Mesothelial cell of epicardium (in vitro differentiated cells): ENCODE measurements at regions not wholly inside any gene's neighbourhood (a gene's known extent, or its start where the extent isn't known, plus 50 kb on each side); places are given as distances from the start of the nearest gene placed in this dataset.
"Not testable (repeated sequence)": the region's sequence is repeated elsewhere in the genome, so short reads cannot be mapped to it uniquely, and the experiment has no call there.

Experiments used
- DNase-seq, 2 experiments: peaks; one replicate each; pipeline ENCODE4 v3.0.0; 2021; ENCODE audit warnings: low spot score in 2 of 2; ENCODE audit not compliant: unreplicated experiment in 2 of 2
- H3K27ac Mint-ChIP-seq: 2 replicates; pipeline ENCODE4 v1.8.0; 2021; ENCODE audit warnings: mixed read lengths
- H3K27me3 Mint-ChIP-seq: 2 replicates; pipeline ENCODE4 v1.8.0; 2021; ENCODE audit warnings: low read depth, mixed read lengths
- H3K36me3 Mint-ChIP-seq: 2 replicates; pipeline ENCODE4 v1.8.0; 2021; ENCODE audit warnings: mixed read lengths
- H3K4me1 Mint-ChIP-seq: 2 replicates; pipeline ENCODE4 v1.8.0; 2021; ENCODE audit warnings: mixed read lengths
- H3K4me3 Mint-ChIP-seq: 2 replicates; pipeline ENCODE4 v1.8.0; 2021; ENCODE audit warnings: mild to moderate bottlenecking, moderate library complexity, mixed read lengths
- H3K9me3 Mint-ChIP-seq: 2 replicates; pipeline ENCODE4 v1.8.0; 2021; ENCODE audit warnings: mixed read lengths
- CTCF ChIP-seq: fragments of 200-600 bp; sonication (generic); IDR thresholded peaks from one replicate; pipeline ENCODE4 v1.5.0; 2021; ENCODE audit warnings: antibody characterized with exemption; ENCODE audit not compliant: unreplicated experiment

GRCh38 chr1:38657207-38657840 is 202.2 kb downstream of the RRAGC start:
- Mint-ChIP-seq H3K36me3 (no peaks in the 10 kb centered on the region), H3K9me3 (no peaks in the 10 kb centered on the region), H3K27me3 (peaks cover 75% of the 10 kb centered on the region), H3K4me3 (no peak overlapping the region), H3K27ac (no peak overlapping the region), H3K4me1 (no peaks in the 10 kb centered on the region)
- no peak for TF ChIP-seq CTCF
- no peak for DNase-seq

DNA sequence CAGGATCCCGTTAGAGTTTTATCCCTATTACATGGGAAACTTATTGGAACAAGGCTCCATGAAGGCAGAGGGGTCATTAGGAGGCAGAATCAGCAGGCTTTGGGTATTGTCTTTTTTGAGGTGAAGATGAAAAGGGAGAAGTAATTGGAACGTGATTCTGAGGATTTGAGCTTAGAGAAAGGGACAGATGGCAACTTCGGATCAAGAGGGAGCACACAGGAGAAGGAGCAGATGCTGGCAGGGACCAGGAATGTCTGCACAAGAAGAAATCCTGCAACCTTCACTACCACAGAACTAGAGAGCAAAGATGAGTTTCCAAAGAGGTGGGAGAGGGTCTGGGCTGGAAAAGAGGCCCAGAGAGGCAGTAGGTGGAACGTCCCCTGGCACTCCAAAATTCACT is 202.8 kb downstream of the RRAGC start:
- Mint-ChIP-seq H3K27ac (no peak overlapping the region), H3K9me3 (no peaks in the 10 kb centered on the region), H3K36me3 (no peaks in the 10 kb centered on the region), H3K4me3 (no peak overlapping the region), H3K4me1 (no peaks in the 10 kb centered on the region), H3K27me3 (peaks cover 74% of the 10 kb centered on the region)
- no peak for TF ChIP-seq CTCF
- no peak for DNase-seq

GRCh38 chr1:38652217-38652616 is 207.4 kb downstream of the RRAGC start:
- no peak overlapping the region for H3K4me3 Mint-ChIP-seq
- no peaks in the 10 kb centered on the region for H3K36me3 Mint-ChIP-seq
- H3K27me3 Mint-ChIP-seq, result peaks cover 73% of the 10 kb centered on the region
- no peaks in the 10 kb centered on the region for H3K9me3 Mint-ChIP-seq
- no peak for TF ChIP-seq CTCF
- no peak overlapping the region for H3K27ac Mint-ChIP-seq
- DNase-seq, result no peak
- H3K4me1 Mint-ChIP-seq, result no peaks in the 10 kb centered on the region

DNA sequence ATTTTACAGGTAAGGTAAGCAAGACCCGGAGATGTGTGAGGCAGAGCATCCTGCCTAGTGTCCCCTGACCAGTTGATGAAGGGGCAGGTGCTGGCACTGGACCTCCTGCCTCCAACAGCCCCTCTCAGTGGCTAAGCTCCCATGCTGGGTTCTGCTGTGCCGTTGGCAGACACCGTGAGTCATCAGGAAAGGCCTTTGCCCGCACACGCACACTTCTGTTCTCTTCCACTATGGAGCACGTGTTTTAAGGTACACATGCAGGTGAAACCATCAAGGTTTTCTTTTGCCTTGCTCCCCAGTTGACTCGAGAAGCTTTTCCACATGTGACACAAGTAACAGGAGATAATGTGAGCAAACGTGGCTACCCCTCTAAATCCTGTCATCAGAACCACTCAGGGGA is 207.9 kb downstream of the RRAGC start:
- Mint-ChIP-seq H3K9me3 (no peaks in the 10 kb centered on the region), H3K27me3 (peaks cover 68% of the 10 kb centered on the region), H3K4me1 (no peaks in the 10 kb centered on the region), H3K36me3 (no peaks in the 10 kb centered on the region), H3K27ac (no peak overlapping the region), H3K4me3 (no peak overlapping the region)
- no peak for TF ChIP-seq CTCF
- no peak for DNase-seq

DNA sequence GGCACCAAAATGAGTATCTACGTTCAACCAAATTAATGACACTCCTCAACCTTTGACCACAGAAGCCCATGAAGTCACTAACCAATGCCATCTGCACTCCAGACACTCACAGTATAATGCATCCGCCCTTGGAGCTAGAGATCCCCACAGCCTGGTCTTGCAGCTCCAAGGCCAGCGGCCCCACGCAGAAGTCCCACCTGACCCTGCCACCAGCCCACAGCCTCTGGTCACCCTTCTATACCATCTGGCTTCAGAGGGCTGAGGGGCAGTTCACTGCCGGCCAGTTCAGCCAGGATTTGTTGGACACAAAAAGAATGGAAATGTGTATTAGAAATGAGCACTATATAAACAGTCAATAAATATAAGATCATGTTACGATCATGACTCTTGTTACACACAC is 211.2 kb downstream of the RRAGC start:
- Mint-ChIP-seq H3K27ac (no peak overlapping the region), H3K4me3 (no peak overlapping the region), H3K9me3 (peaks cover 4% of the 10 kb centered on the region), H3K4me1 (no peaks in the 10 kb centered on the region), H3K27me3 (peaks cover 53% of the 10 kb centered on the region), H3K36me3 (no peaks in the 10 kb centered on the region)
- no peak for DNase-seq
- no peak for TF ChIP-seq CTCF

DNA sequence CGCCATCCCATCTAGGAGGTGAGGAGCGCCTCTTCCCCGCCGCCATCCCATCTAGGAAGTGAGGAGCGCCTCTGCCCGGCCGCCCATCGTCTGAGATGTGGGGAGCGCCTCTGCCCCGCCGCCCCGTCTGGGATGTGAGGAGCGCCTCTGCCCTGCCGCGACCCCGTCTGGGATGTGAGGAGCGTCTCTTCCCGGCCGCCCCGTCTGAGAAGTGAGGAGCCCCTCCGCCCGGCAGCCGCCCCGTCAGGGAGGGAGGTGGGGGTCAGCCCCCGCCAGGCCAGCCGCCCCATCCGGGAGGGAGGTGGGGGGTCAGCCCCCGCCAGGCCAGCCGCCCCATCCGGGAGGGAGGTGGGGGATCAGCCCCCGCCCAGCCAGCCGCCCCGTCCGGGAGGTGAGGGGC is 212.2 kb downstream of the RRAGC start:
- not testable (repeated sequence) for H3K27ac Mint-ChIP-seq, H3K4me1 Mint-ChIP-seq, DNase-seq, H3K9me3 Mint-ChIP-seq, H3K36me3 Mint-ChIP-seq, H3K4me3 Mint-ChIP-seq
- peaks cover 55% of the 10 kb centered on the region for H3K27me3 Mint-ChIP-seq
